Ureter (tissue), 1 donor: ENCODE measurements at regions not wholly inside any gene's neighbourhood (a gene's known extent, or its start where the extent isn't known, plus 50 kb on each side); places are given as distances from the start of the nearest gene placed in this dataset.

Experiments
- DNase-seq: peaks from one replicate; pipeline ENCODE4 v3.0.0-alpha.2; 2020; ENCODE audit warnings: low spot score
- donor health status: DM: yes; HTN: yes; CAD: no.

- DNase-seq = no peak
Measured at GRCh38 chr16:64047878-64048277, 1074.0 kb downstream of the CDH11 start.

- DNase-seq = no peak
Measured at GRCh38 chr16:64047207-64047606, 1074.7 kb downstream of the CDH11 start.

GRCh38 chr16:64035337-64035736 lies 1086.5 kb downstream of the CDH11 start:
- no peak for DNase-seq

- DNase-seq = no peak
Measured at GRCh38 chr16:64019339-64019738, 1102.5 kb downstream of the CDH11 start.

GRCh38 chr16:64017796-64018195 lies 1104.1 kb downstream of the CDH11 start:
- DNase-seq = no peak

- DNase-seq = no peak
Measured at GRCh38 chr16:64013856-64014255, 1108.0 kb downstream of the CDH11 start.

- DNase-seq = no peak
Measured at GRCh38 chr16:64012166-64012565, 1109.7 kb downstream of the CDH11 start.

GRCh38 chr16:64011650-64012049 lies 1110.2 kb downstream of the CDH11 start:
- no peak for DNase-seq

GRCh38 chr16:64008131-64008530 lies 1113.7 kb downstream of the CDH11 start:
- DNase-seq = no peak

- DNase-seq = no peak
Measured at GRCh38 chr16:64004116-64004515, 1117.7 kb downstream of the CDH11 start.

- DNase-seq = no peak
Measured at GRCh38 chr16:63995025-63995424, 1126.8 kb downstream of the CDH11 start.

GRCh38 chr16:63983401-63983800 lies 1138.5 kb downstream of the CDH11 start:
- DNase-seq = no peak

GRCh38 chr16:63982741-63983140 lies 1139.1 kb downstream of the CDH11 start:
- no peak for DNase-seq

- DNase-seq = no peak
Measured at GRCh38 chr16:63982110-63982509, 1139.8 kb downstream of the CDH11 start.

GRCh38 chr16:63981639-63982038 lies 1140.2 kb downstream of the CDH11 start:
- DNase-seq = no peak

GRCh38 chr16:63980763-63981162 lies 1141.1 kb downstream of the CDH11 start:
- no peak for DNase-seq

- no peak for DNase-seq
Measured at GRCh38 chr16:63978240-63978639, 1143.6 kb downstream of the CDH11 start.

GRCh38 chr16:63976345-63976744 lies 1145.5 kb downstream of the CDH11 start:
- no peak for DNase-seq

GRCh38 chr16:63975669-63976068 lies 1146.2 kb downstream of the CDH11 start:
- no peak for DNase-seq

- DNase-seq = no peak
Measured at GRCh38 chr16:63967966-63968365, 1153.9 kb downstream of the CDH11 start.

GRCh38 chr16:63960321-63960720 lies 1161.5 kb downstream of the CDH11 start:
- no peak for DNase-seq

- DNase-seq = no peak
Measured at GRCh38 chr16:63947022-63947421, 1174.8 kb downstream of the CDH11 start.

- DNase-seq = no peak
Measured at GRCh38 chr16:63945806-63946205, 1176.1 kb downstream of the CDH11 start.

- DNase-seq = no peak
Measured at GRCh38 chr16:63943566-63943965, 1178.3 kb downstream of the CDH11 start.

- no peak for DNase-seq
Measured at GRCh38 chr16:63938661-63939060, 1183.2 kb downstream of the CDH11 start.
